HEK293 (cell line): ENCODE measurements at regions not wholly inside any gene's neighbourhood (a gene's known extent, or its start where the extent isn't known, plus 50 kb on each side); places are given as distances from the start of the nearest gene placed in this dataset.

ENCODE experiments used
- BCL11A ChIP-seq: fragments of 450-650 bp; formaldehyde crosslinking; IDR thresholded peaks from 2 replicates; pipeline ENCODE4 v1.5.1; 2016; ENCODE audit warnings: low read depth, missing biosample characterization, missing genetic modification characterization
- SALL2 ChIP-seq: fragments of 450-650 bp; formaldehyde crosslinking; IDR thresholded peaks from 2 replicates; pipeline ENCODE4 v1.5.0; 2017; ENCODE audit warnings: missing biosample characterization, mild to moderate bottlenecking, missing genetic modification characterization, borderline replicate concordance
- ZNF530 ChIP-seq: fragments of 450-650 bp; formaldehyde crosslinking; IDR thresholded peaks from 2 replicates; pipeline ENCODE4 v1.5.1; 2016; ENCODE audit warnings: low read depth, missing biosample characterization, missing genetic modification characterization
- ZNF548 ChIP-seq: fragments of 450-650 bp; formaldehyde crosslinking; IDR thresholded peaks from 2 replicates; pipeline ENCODE4 v1.5.1; 2016; ENCODE audit warnings: missing biosample characterization, missing genetic modification characterization
- TF ChIP-seq, protein P1 (sequence below): fragments of 450-650 bp; formaldehyde crosslinking; IDR thresholded peaks from 2 replicates; pipeline ENCODE4 v1.5.1; 2016; ENCODE audit warnings: missing biosample characterization, missing genetic modification characterization

DNA sequence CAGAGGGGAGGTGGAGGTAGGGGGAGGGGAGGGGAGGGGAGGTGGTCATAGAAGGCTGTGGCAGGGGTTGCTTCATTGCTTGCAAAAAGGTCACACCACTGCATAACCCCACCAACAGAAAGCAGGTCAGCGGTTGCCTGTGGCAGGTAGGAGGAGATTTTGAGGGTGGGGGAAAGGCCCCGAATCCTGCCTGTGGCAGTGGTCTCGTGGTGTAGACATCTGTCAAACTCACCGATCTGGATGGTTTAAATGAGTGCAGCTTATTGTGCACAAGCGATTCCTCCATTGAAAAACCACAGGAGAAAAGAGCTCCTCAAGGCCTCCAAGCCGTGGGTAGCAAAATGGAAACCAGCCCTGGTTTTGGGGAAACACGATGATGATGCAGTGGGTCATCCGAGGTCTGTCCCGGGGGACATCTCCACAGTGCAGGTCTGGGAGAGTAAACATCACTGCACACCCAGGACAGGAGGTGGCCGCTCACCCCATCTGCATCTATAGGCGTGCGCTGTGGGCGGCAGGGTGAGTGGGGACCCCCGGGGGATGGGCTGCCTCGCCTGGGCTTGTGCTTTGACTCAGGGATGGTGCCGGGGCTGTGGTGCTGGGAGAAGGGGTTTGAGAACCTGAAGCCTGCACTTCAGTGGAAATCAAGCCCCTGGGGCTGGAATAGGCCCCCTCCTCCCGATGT, 112.3 kb downstream of the CRYAA start:
- TF ChIP-seq, protein P1, sequence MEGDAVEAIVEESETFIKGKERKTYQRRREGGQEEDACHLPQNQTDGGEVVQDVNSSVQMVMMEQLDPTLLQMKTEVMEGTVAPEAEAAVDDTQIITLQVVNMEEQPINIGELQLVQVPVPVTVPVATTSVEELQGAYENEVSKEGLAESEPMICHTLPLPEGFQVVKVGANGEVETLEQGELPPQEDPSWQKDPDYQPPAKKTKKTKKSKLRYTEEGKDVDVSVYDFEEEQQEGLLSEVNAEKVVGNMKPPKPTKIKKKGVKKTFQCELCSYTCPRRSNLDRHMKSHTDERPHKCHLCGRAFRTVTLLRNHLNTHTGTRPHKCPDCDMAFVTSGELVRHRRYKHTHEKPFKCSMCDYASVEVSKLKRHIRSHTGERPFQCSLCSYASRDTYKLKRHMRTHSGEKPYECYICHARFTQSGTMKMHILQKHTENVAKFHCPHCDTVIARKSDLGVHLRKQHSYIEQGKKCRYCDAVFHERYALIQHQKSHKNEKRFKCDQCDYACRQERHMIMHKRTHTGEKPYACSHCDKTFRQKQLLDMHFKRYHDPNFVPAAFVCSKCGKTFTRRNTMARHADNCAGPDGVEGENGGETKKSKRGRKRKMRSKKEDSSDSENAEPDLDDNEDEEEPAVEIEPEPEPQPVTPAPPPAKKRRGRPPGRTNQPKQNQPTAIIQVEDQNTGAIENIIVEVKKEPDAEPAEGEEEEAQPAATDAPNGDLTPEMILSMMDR: no peak
- TF ChIP-seq ZNF530 (no peak), BCL11A (no peak), ZNF548 (tag by site-specific recombination) (no peak), SALL2 (tag by site-specific recombination) (no peak)
